GM12878 (cell line): ENCODE measurements at regions not wholly inside any gene's neighbourhood (a gene's known extent, or its start where the extent isn't known, plus 50 kb on each side); places are given as distances from the start of the nearest gene placed in this dataset.

Experiments used
- CEBPZ ChIP-seq: fragments of 150-350 bp; IDR thresholded peaks from 2 replicates; pipeline ENCODE4 v1.6.1; 2016; ENCODE audit warnings: low read depth, low read length
- IKZF1 ChIP-seq: fragments of 450-650 bp; conservative IDR thresholded peaks from 2 replicates; pipeline ENCODE4 v1.6.1; 2017; ENCODE audit warnings: antibody characterized with exemption, mild to moderate bottlenecking
- PRDM15 ChIP-seq: fragments of 450-650 bp; formaldehyde crosslinking; IDR thresholded peaks from 2 replicates; pipeline ENCODE4 v1.4.0; 2020; ENCODE audit warnings: mild to moderate bottlenecking, moderate library complexity
- RFX5 ChIP-seq: IDR thresholded peaks from 2 replicates; pipeline ENCODE4 v1.6.1; 2011; ENCODE audit warnings: low read depth, low read length, improper control_type of control experiment
- SMAD1 ChIP-seq: fragments of 450-650 bp; IDR thresholded peaks from 2 replicates; pipeline ENCODE4 v1.6.1; 2018; ENCODE audit warnings: mild to moderate bottlenecking, low read depth; ENCODE audit not compliant: partially characterized antibody
- SUPT20H ChIP-seq: IDR thresholded peaks from 2 replicates; pipeline ENCODE4 v1.6.1; 2011; ENCODE audit warnings: low read depth, mild to moderate bottlenecking, low read length, moderate library complexity, borderline replicate concordance; ENCODE audit not compliant: control insufficient read depth
- ZNF274 ChIP-seq: IDR thresholded peaks from one replicate; pipeline ENCODE4 v1.8.0; 2011; ENCODE audit not compliant: insufficient read length, insufficient read depth

DNA sequence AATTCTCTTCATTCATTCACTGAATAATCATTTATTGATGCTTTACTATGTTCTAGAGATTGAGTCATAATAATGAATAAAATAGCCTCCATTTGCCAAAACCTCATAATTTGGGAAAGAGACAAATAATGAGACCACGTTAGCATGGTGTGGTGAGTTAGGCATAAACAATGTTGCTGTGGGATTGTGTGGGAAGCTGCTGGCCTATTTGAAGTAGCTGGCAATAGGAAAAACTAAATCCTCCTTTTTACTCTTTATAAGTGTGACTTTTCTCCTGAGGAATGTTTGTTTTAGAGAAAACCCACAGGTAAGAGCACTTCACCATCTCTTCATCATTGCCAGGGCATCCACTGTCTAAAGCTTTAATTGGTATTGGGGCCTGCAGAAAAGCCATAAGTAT, 95.3 kb downstream of the AREG start (continued):
- TF ChIP-seq CEBPZ (no peak), PRDM15 (no peak), SMAD1 (no peak), SUPT20H (no peak), IKZF1 (no peak), RFX5 (no peak), ZNF274 (no peak)
